Left lung (tissue), 4 donors: ENCODE measurements at regions not wholly inside any gene's neighbourhood (a gene's known extent, or its start where the extent isn't known, plus 50 kb on each side); places are given as distances from the start of the nearest gene placed in this dataset.
"Not testable (repeated sequence)": the region's sequence is repeated elsewhere in the genome, so short reads cannot be mapped to it uniquely, and the experiment has no call there.

Experiments used
- ATAC-seq: fragments of 200-7000 bp; cut with Tn5 transposase; one replicate; pipeline ENCODE4 v1.9.1; 2020; ENCODE audit warnings: moderate library complexity
- DNase-seq, 4 donors: peaks; one replicate each; pipeline ENCODE4 v3.0.0-alpha.2; 2013 to 2020
- H3K27ac ChIP-seq, 2 donors: fragments of 200-600 bp; sonication (generic) in 1 of 2; one replicate each; pipeline versions ENCODE4 v1.5.0 to v1.8.0; 2020 to 2021
- H3K27me3 ChIP-seq, 2 donors: fragments of 200-600 bp; sonication (generic) in 1 of 2; one replicate each; pipeline versions ENCODE4 v1.5.0 to v1.8.0; 2020 to 2021
- H3K36me3 ChIP-seq, 2 donors: fragments of 200-600 bp; sonication (generic) in 1 of 2; one replicate each; pipeline versions ENCODE4 v1.5.0 to v1.8.0; 2020 to 2021
- H3K4me1 ChIP-seq, 2 donors: fragments of 200-600 bp; one replicate each; pipeline ENCODE4 v1.8.0; 2021
- H3K4me3 ChIP-seq, 2 donors: fragments of 200-600 bp; sonication (generic) in 1 of 2; one replicate each; pipeline versions ENCODE4 v1.5.0 to v1.8.0; 2020 to 2021; ENCODE audit warnings: mild to moderate bottlenecking in 1 of 2
- H3K9me3 ChIP-seq, 2 donors: fragments of 200-600 bp; sonication (generic) in 1 of 2; one replicate each; pipeline versions ENCODE4 v1.5.0 to v1.8.0; 2020 to 2021
- intact Hi-C, 2 donors: fragments of 100-400 bp; cut with DNase I; formaldehyde crosslinking; loops; one replicate each; pipeline versions ENCODE4 v1.11.2 to v1.14.2; 2022
- TF ChIP-seq, protein P1 (sequence below), 2 donors: fragments of 200-600 bp; sonication (generic) in 1 of 2; IDR thresholded peaks; one replicate each; pipeline versions ENCODE4 v1.5.0 to v1.8.0; 2021; ENCODE audit warnings: antibody characterized with exemption in 2 of 2
- donor health status: DM: no; HTN: yes; CAD: no.
- donor health status: DM: no; HTN: no; CAD: no.

DNA sequence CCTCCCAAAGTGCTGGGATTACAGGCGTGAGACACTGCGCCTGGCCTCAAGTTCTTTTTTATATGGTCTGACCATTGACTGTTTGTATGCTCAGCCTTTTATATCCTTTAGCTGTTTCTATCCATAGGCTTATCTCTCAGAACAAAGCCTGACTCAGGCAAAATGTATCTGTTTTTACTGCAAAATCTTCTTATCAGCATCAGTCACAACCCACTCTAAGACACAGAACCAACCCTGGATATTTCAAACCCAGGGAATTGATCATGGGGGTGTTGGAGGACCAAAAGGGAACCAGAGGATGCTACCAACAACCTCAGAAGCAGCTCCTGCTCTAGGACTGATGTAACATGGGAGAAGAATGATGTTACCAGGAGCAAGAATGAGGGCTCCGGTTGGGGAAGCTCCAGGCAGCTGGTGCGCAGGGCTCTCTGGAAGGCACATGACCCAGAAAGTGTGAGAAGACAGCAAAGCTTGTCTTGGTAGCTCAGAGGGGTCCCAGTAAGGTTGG lies 75.3 kb upstream of the NCK2 start:
- H3K36me3 ChIP-seq, result no peaks in the 10 kb centered on the region
- TF ChIP-seq, protein P1, sequence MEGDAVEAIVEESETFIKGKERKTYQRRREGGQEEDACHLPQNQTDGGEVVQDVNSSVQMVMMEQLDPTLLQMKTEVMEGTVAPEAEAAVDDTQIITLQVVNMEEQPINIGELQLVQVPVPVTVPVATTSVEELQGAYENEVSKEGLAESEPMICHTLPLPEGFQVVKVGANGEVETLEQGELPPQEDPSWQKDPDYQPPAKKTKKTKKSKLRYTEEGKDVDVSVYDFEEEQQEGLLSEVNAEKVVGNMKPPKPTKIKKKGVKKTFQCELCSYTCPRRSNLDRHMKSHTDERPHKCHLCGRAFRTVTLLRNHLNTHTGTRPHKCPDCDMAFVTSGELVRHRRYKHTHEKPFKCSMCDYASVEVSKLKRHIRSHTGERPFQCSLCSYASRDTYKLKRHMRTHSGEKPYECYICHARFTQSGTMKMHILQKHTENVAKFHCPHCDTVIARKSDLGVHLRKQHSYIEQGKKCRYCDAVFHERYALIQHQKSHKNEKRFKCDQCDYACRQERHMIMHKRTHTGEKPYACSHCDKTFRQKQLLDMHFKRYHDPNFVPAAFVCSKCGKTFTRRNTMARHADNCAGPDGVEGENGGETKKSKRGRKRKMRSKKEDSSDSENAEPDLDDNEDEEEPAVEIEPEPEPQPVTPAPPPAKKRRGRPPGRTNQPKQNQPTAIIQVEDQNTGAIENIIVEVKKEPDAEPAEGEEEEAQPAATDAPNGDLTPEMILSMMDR (IDR thresholded peaks at IDR 0.05), result no peak
- ATAC-seq, result no peak
- H3K27ac ChIP-seq, result no peak overlapping the region
- no peaks in the 10 kb centered on the region for H3K4me1 ChIP-seq
- H3K27me3 ChIP-seq, result no peaks in the 10 kb centered on the region
- H3K9me3 ChIP-seq, result peaks cover 0 to 31% of the 10 kb centered on the region in 2 donors
- H3K4me3 ChIP-seq, result no peak overlapping the region
- no peak for DNase-seq
- intact Hi-C loops, result no loop called here

DNA sequence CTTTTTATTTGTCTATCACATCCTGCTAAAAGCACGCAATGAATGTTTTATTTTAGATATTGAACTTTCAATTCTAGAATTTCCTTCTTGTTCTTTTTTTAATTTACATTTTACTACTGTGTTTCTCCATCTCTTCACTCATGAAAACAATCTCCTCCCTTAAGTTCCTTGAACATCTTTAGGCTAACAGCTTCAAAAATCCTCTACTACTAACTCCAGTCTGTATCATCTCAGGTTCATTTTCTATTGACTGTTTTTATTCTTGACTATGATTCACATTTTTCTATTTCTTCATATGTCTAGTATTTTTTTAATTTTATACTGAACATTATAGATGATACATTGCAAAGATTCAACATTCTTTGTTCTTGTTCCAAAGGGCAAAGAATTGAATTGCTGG lies 79.2 kb upstream of the NCK2 start:
- H3K36me3 ChIP-seq, result no peaks in the 10 kb centered on the region
- no peak overlapping the region for H3K27ac ChIP-seq
- TF ChIP-seq, protein P1 (IDR thresholded peaks at IDR 0.05), result no peak
- H3K27me3 ChIP-seq, result no peaks in the 10 kb centered on the region
- no peak for ATAC-seq
- H3K4me1 ChIP-seq, result no peaks in the 10 kb centered on the region
- H3K4me3 ChIP-seq, result no peak overlapping the region
- intact Hi-C loops, result no loop called here
- peaks cover 0 to 38% of the 10 kb centered on the region in 2 donors for H3K9me3 ChIP-seq
- no peak for DNase-seq

DNA sequence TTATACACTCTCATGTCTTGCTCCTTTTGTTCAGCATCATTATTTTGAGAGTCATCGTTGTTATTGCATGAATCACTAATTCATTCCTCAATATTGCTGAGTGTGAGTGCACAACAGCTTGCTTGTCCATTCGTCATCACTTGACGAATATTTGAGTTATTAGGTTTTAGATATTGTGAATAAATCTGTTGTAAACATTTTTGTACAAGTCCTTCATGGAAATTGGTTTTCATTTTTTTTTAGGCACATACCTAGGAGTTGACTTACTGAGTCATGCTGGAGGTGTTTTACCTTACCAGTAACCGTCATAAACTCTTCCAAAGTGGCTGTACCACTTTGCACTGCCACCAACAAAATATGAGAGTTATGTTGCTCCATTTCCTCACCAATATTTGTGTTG lies 84.2 kb upstream of the NCK2 start:
- Histone ChIP-seq H3K4me1 (no peaks in the 10 kb centered on the region), H3K27me3 (no peaks in the 10 kb centered on the region), H3K4me3 (no peak overlapping the region), H3K36me3 (no peaks in the 10 kb centered on the region), H3K27ac (no peak overlapping the region), H3K9me3 (peaks cover 0 to 16% of the 10 kb centered on the region in 2 donors)
- intact Hi-C loops, result no loop called here
- ATAC-seq (no peak), DNase-seq (no peak)
- TF ChIP-seq, protein P1 (IDR thresholded peaks at IDR 0.05), result no peak

DNA sequence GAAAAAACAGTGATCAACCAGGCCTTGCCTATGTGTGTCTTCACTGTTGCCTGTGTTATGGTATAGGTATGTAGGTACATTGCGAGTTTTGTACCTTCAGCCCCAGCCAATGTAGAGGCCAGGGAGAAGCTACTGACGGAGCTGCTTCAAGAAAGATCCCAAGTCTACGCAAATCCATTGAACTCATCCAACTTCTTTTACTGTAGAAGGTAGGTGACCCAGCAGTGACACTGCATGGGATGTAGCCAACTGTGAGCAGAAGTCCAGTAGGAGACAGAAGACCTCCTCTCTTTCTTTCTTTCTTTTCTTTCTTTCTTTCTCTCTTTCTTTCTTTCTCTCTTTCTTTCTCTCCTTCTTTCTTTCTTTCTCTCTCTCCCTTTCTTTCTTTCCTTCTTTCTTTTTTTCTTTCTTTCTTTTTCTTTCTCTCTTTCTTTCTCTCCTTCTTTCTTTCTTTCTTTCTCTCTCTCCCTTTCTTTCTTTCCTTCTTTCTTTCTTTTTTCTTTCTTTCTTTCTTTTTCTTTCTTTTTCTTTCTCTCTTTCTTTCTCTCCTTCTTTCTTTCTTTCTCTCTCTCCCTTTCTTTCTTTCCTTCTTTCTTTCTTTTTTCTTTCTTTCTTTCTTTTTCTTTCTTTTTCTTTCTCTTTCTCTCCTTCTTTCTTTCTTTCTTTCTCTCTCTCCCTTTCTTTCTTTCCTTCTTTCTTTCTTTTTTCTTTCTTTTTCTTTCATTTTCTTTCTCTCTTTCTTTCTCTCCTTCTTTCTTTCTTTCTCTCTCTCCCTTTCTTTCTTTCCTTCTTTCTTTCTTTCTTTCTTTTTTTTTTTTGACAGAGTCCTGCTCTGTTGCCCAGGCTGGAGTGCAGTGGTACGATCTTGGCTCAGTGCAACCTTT lies 88.7 kb upstream of the NCK2 start:
- H3K36me3 ChIP-seq, H3K27me3 ChIP-seq, H3K9me3 ChIP-seq, DNase-seq, ATAC-seq, H3K4me1 ChIP-seq, H3K27ac ChIP-seq, H3K4me3 ChIP-seq, intact Hi-C loops: not testable (repeated sequence)

DNA sequence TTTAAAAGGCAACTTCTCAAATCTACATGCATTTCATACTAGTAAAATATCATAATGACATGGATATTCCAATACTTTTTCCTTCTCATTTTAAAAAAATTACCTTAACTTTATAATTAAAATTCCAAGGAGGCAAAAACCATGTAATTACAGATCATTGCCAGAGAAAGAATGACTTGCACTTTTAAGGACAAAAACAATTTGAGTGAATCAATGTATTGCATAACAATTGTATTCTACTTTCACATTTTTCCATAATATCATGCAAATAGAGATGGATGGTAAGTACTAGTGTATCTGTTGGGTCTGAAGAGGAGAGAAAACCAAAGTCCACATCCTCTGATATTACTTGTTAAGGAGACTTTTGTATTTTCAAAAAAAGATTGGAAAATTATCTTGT lies 89.5 kb upstream of the NCK2 start:
- no peaks in the 10 kb centered on the region for H3K9me3 ChIP-seq
- H3K4me3 ChIP-seq, result no peak overlapping the region
- intact Hi-C loops, result no loop called here
- no peaks in the 10 kb centered on the region for H3K4me1 ChIP-seq
- ATAC-seq (no peak), DNase-seq (no peak)
- no peaks in the 10 kb centered on the region for H3K36me3 ChIP-seq
- TF ChIP-seq, protein P1 (IDR thresholded peaks at IDR 0.05), result no peak
- H3K27me3 ChIP-seq, result no peaks in the 10 kb centered on the region
- no peak overlapping the region for H3K27ac ChIP-seq
